Muscle of leg (tissue), 3 donors: ENCODE measurements at regions not wholly inside any gene's neighbourhood (a gene's known extent, or its start where the extent isn't known, plus 50 kb on each side); places are given as distances from the start of the nearest gene placed in this dataset.

Experiments
- DNase-seq: peaks from one replicate; pipeline ENCODE4 v3.0.0; 2013
- H3K27ac ChIP-seq: one replicate; pipeline ENCODE4 v1.5.1; 2013; ENCODE audit warnings: mild to moderate bottlenecking, low read length, control low read depth
- H3K27me3 ChIP-seq: one replicate; pipeline ENCODE4 v1.6.1; 2013; ENCODE audit warnings: low read length; ENCODE audit not compliant: control insufficient read depth, insufficient read depth
- H3K36me3 ChIP-seq: one replicate; pipeline ENCODE4 v1.6.1; 2013; ENCODE audit warnings: low read length; ENCODE audit not compliant: control insufficient read depth, insufficient read depth
- H3K4me1 ChIP-seq: one replicate; pipeline ENCODE4 v1.6.1; 2013; ENCODE audit warnings: low read length; ENCODE audit not compliant: control insufficient read depth, insufficient read depth
- H3K4me3 ChIP-seq: one replicate; pipeline ENCODE4 v1.5.1; 2013; ENCODE audit warnings: low read length, control low read depth
- H3K9me3 ChIP-seq: replicated peaks from 2 replicates; pipeline ENCODE4 v1.6.1; 2013; ENCODE audit warnings: low read depth, low read length; ENCODE audit not compliant: control insufficient read depth
- WGBS: methylation state at CpG from one replicate; pipeline ENCODE4 v1.1.5; 2013; ENCODE audit warnings: missing lambda C conversion rate; ENCODE audit not compliant: insufficient coverage; 5-methylcytosine and 5-hydroxymethylcytosine counted together

- WGBS = 60% methylated on average over 2 of the region's 5 CpGs
- H3K4me3 ChIP-seq = no peak overlapping the region
- H3K4me1 ChIP-seq = peaks cover 3% of the 10 kb centered on the region
- H3K9me3 ChIP-seq = no peaks in the 10 kb centered on the region
- no peaks in the 10 kb centered on the region for H3K36me3 ChIP-seq
- no peak for DNase-seq
- no peak overlapping the region for H3K27ac ChIP-seq
- H3K27me3 ChIP-seq = peaks cover 4% of the 10 kb centered on the region
Measured at GRCh38 chr10:130746311-130746710, 565.2 kb downstream of the TCERG1L start.

- WGBS = 40% methylated on average over 6 of the region's 11 CpGs
- H3K27me3 ChIP-seq = peaks cover 6% of the 10 kb centered on the region
- peak; percentile 66 for DNase-seq
Measured at GRCh38 chr10:130747356-130747755, 564.2 kb downstream of the TCERG1L start.

DNA sequence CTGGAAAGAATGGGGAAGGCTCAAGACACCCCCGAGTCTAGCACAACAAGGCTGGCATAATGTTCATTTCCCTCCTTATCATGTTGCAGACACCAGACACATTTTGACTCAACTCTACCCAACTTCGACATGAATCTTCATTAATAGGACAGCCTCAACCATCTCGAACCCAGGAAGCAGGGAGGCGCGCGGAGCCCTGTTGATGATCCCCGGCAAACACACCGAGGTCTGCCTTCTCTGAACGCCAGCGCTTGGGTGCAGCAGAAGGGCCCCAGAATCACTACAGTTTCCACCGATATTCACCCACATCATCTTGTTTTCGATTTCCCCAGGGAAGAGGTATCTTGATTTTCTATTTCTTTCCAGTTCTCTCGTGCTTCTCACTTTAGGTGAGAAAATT, 563.6 kb downstream of the TCERG1L start:
- Histone ChIP-seq H3K27ac (no peak overlapping the region), H3K9me3 (no peaks in the 10 kb centered on the region), H3K36me3 (no peaks in the 10 kb centered on the region), H3K27me3 (peaks cover 7% of the 10 kb centered on the region), H3K4me1 (peaks cover 3% of the 10 kb centered on the region), H3K4me3 (no peak overlapping the region)
- WGBS = 82% methylated on average over 11 of the region's 13 CpGs
- DNase-seq = no peak

More at GRCh38 chr10:130747356-130747755, 564.2 kb downstream of the TCERG1L start:
- no peak overlapping the region for H3K27ac ChIP-seq
- H3K4me1 ChIP-seq = peaks cover 3% of the 10 kb centered on the region
- H3K36me3 ChIP-seq = no peaks in the 10 kb centered on the region
- H3K9me3 ChIP-seq = no peaks in the 10 kb centered on the region
- H3K4me3 ChIP-seq = no peak overlapping the region

- peaks cover 3% of the 10 kb centered on the region for H3K4me1 ChIP-seq
- H3K36me3 ChIP-seq = no peaks in the 10 kb centered on the region
- DNase-seq = no peak
- H3K9me3 ChIP-seq = no peaks in the 10 kb centered on the region
- WGBS = 58% methylated on average over 10 of the region's 14 CpGs
- H3K27ac ChIP-seq = no peak overlapping the region
- peaks cover 5% of the 10 kb centered on the region for H3K27me3 ChIP-seq
- H3K4me3 ChIP-seq = no peak overlapping the region
Measured at GRCh38 chr10:130748409-130749057, 563.0 kb downstream of the TCERG1L start.

DNA sequence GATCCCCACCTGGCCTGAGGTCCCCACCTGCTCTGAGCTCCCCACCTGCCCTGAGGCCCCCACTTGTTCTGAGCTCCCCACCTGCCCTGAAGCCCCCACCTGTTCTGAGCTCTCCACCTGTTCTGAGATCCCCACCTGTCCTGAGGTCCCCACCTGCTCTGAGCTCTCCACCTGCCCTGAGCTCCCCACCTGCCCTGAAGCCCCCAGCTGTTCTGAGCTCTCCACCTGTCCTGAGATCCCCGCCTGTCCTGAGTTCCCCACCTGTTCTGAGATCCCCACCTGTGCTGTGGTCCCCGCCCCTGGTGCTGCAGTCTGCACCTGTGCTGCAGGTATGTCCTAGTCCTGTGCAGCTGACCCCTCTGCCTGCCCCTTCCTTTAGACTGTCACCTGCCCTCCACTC, 561.6 kb downstream of the TCERG1L start:
- H3K4me3 ChIP-seq = no peak overlapping the region
- H3K27me3 ChIP-seq = peaks cover 5% of the 10 kb centered on the region
- H3K9me3 ChIP-seq = no peaks in the 10 kb centered on the region
- DNase-seq = no peak
- no peak overlapping the region for H3K27ac ChIP-seq
- H3K4me1 ChIP-seq = peaks cover 3% of the 10 kb centered on the region
- WGBS = 0% methylated on average over 2 of the region's 2 CpGs
- no peaks in the 10 kb centered on the region for H3K36me3 ChIP-seq

- Histone ChIP-seq H3K9me3 (no peaks in the 10 kb centered on the region), H3K36me3 (no peaks in the 10 kb centered on the region), H3K4me1 (peaks cover 1% of the 10 kb centered on the region), H3K4me3 (no peak overlapping the region), H3K27ac (no peak overlapping the region), H3K27me3 (peaks cover 3% of the 10 kb centered on the region)
- no CpG with 5 or more reads among the region's 2 CpGs for WGBS
- no peak for DNase-seq
Measured at GRCh38 chr10:130750441-130750840, 561.1 kb downstream of the TCERG1L start.

- no peak overlapping the region for H3K4me3 ChIP-seq
- no peaks in the 10 kb centered on the region for H3K4me1 ChIP-seq
- no peak overlapping the region for H3K27ac ChIP-seq
- peaks cover 3% of the 10 kb centered on the region for H3K27me3 ChIP-seq
- no peaks in the 10 kb centered on the region for H3K9me3 ChIP-seq
- no peaks in the 10 kb centered on the region for H3K36me3 ChIP-seq
- 87% methylated on average over 14 of the region's 15 CpGs for WGBS
- no peak for DNase-seq
Measured at GRCh38 chr10:130751106-130751840, 560.2 kb downstream of the TCERG1L start.

DNA sequence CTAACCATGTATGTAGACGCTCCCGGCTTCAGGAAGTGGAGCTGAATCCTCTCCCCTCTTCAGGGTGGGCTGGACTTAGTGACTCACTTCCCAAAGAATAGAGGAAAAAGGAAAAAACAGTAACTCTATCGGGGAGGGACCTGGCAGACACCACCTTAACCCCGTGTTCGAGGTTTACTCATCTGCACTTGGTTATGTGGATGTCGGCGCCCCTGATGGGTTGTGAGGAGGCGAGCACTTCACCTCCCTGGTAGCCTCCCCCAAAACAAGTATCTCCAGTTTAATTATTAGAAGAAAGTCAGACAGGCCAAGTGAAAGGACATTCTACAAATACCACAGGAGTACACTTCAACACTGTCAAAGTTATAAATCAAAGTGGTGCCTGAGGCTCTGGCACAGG, 559.7 kb downstream of the TCERG1L start:
- no peak for DNase-seq
- Histone ChIP-seq H3K4me1 (no peaks in the 10 kb centered on the region), H3K27me3 (peaks cover 3% of the 10 kb centered on the region), H3K27ac (no peak overlapping the region), H3K9me3 (no peaks in the 10 kb centered on the region), H3K4me3 (no peak overlapping the region), H3K36me3 (no peaks in the 10 kb centered on the region)
- WGBS = no CpG with 5 or more reads among the region's 8 CpGs

DNA sequence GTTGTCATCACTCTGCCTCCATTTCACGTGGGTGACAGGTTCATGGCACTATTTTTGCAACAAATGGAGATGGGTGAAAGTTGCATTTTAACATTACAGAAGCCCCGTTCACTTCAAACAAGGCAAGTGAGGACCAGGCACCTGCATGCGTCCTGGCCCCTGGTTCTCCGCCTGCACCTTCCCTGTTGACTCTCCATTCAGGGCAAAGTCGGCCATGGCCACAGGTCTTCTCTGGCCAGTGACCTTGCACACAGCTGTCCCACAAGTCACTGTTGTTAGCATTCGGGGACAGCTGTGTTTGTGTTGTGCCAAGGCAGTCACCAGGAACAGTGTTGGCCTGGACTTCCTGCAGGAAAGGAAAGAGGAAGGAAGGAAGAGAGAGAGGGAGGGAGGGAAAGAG, 554.9 kb downstream of the TCERG1L start:
- WGBS = 82% methylated on average over 5 of the region's 6 CpGs
- H3K4me3 ChIP-seq = no peak overlapping the region

DNA sequence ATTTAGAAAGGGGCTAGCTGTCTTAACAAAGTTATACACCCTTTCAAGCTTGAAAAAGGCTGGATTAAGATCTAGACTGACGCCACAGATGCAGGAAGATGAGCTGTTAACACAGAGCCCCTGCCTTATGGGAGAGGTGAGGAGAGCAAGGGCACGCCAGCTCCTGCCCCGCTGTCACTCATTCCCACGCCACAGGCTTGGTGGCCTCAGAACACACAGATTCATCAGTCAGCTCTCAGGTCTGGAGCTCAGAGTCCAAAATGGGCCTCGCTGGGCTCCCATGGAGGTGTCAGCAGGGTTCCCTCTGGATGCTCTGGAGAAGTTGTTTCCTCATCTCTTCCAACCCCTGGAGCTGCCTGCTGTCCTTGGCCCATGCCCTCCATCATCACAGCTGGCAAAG, 554.2 kb downstream of the TCERG1L start:
- Histone ChIP-seq H3K36me3 (no peaks in the 10 kb centered on the region), H3K27ac (no peak overlapping the region), H3K4me3 (no peak overlapping the region), H3K9me3 (no peaks in the 10 kb centered on the region), H3K4me1 (no peaks in the 10 kb centered on the region), H3K27me3 (peaks cover 2% of the 10 kb centered on the region)
- 51% methylated on average over 5 of the region's 5 CpGs for WGBS
- no peak for DNase-seq

More for the DNA sequence above, 554.9 kb downstream of the TCERG1L start:
- DNase-seq = no peak
- Histone ChIP-seq H3K9me3 (no peaks in the 10 kb centered on the region), H3K27ac (no peak overlapping the region), H3K27me3 (peaks cover 3% of the 10 kb centered on the region), H3K4me1 (no peaks in the 10 kb centered on the region), H3K36me3 (no peaks in the 10 kb centered on the region)
